ENCODE measurements at regions not wholly inside any gene's neighbourhood (a gene's known extent, or its start where the extent isn't known, plus 50 kb on each side); places are given as distances from the start of the nearest gene placed in this dataset.

DNA sequence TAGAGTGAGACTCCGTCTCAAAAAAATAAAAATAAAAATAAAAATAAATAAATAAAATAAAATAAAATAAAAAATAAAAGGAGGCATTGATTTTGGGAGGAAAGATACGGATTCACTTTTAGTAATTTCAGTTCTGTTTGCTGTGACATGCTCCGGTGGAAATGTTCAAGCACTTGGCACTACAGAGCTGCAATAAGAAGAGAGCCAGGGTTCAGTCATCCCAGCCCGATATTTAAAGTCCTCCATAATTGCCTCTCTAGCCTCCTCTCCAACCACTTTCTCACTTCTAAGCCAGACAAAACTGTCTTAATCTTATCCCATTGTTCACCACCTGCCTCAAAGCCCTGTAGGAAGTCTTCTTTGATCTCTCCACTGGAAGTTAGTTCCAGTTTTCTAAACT, 55.0 kb upstream of the MACF1 start:
- DNase-seq (no peak), ATAC-seq (no peak)
- intact Hi-C loops (cut with DNase I, micrococcal nuclease): no loop called here
- Histone ChIP-seq H3K4me3 (no peak overlapping the region), H3K9me3 (no peaks in the 10 kb centered on the region), H3K36me3 (ENCODE audit: low read depth) (no peaks in the 10 kb centered on the region), H3K4me1 (ENCODE audit: low read depth) (no peaks in the 10 kb centered on the region)
- TF ChIP-seq, protein P1, sequence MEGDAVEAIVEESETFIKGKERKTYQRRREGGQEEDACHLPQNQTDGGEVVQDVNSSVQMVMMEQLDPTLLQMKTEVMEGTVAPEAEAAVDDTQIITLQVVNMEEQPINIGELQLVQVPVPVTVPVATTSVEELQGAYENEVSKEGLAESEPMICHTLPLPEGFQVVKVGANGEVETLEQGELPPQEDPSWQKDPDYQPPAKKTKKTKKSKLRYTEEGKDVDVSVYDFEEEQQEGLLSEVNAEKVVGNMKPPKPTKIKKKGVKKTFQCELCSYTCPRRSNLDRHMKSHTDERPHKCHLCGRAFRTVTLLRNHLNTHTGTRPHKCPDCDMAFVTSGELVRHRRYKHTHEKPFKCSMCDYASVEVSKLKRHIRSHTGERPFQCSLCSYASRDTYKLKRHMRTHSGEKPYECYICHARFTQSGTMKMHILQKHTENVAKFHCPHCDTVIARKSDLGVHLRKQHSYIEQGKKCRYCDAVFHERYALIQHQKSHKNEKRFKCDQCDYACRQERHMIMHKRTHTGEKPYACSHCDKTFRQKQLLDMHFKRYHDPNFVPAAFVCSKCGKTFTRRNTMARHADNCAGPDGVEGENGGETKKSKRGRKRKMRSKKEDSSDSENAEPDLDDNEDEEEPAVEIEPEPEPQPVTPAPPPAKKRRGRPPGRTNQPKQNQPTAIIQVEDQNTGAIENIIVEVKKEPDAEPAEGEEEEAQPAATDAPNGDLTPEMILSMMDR (IDR thresholded peaks at IDR 0.05): no peak

DNA sequence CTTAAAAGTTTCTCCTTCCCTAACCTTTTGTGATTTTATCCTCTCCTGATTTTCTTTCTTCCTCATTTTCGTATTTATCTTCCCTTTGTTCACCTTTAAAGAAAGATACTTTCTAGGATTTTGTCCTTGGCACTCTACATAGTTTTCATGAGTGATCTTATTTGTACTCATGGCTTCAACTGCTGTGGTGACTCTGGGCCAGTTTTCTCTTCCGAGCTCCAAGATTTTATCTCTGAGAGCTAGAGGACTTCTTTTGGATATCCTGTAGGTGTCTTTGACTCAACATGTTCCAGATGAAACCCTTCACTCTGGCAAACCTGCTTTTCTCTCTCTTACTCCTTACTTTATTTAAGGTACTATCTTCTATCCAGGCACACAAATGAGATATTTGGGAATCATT, 53.7 kb upstream of the MACF1 start:
- intact Hi-C loops (cut with DNase I, micrococcal nuclease): no loop called here
- Histone ChIP-seq H3K4me1 (ENCODE audit: low read depth) (no peaks in the 10 kb centered on the region), H3K4me3 (no peak overlapping the region), H3K36me3 (ENCODE audit: low read depth) (no peaks in the 10 kb centered on the region), H3K9me3 (no peaks in the 10 kb centered on the region)
- no peak for DNase-seq
- no peak for ATAC-seq
- TF ChIP-seq, protein P1 (IDR thresholded peaks at IDR 0.05): no peak

DNA sequence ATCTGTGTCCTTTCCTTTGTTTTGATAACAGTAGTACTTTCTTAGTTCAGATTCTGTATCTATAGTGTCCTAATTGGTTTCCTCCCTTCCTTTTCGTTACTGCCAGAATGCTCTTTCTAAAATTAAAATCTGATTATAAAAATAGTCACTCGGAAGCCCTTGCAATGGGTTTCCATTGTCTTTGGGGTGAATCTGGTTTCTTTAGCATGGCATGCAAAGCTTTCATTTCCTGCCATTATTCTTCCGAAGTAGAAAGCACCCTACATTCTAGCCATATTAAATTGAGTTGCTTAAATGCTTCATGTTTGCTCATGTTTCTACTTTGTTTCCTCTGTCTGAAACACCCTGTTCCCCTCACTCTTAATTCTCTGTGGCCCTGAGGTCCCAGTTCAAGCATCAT, 53.2 kb upstream of the MACF1 start:
- no peak for ATAC-seq
- intact Hi-C loops (cut with DNase I, micrococcal nuclease): no loop called here
- H3K4me1 ChIP-seq (ENCODE audit: low read depth): no peaks in the 10 kb centered on the region

DNA sequence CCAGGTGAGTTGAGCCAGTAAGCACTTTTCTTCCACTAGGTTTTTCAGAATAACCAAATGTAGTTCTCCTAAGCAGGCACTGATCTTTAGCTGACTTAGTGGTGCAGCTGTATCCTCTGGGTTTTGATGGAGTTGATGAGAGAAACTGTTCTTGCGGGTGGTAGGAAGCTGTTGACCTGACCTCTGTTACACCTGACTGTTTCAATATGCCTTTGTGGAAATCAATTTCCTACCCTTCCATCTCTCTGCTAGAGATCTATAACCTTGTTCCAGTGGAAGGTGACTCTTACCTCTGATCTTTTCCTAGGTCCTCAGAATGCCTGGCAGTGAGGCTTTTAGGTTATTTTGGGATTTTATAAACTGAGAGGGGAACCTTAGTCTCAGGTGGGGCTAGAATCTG, 51.6 kb upstream of the MACF1 start:
- intact Hi-C loops (cut with DNase I, micrococcal nuclease): no loop called here
- H3K36me3 ChIP-seq (ENCODE audit: low read depth): no peaks in the 10 kb centered on the region
- H3K9me3 ChIP-seq: no peaks in the 10 kb centered on the region
- DNase-seq (no peak), ATAC-seq (no peak)
- H3K4me1 ChIP-seq (ENCODE audit: low read depth): peaks cover 6% of the 10 kb centered on the region
- TF ChIP-seq, protein P1 (IDR thresholded peaks at IDR 0.05): no peak
- H3K4me3 ChIP-seq: no peak overlapping the region

More for the DNA sequence above, 53.2 kb upstream of the MACF1 start:
- no peaks in the 10 kb centered on the region for H3K36me3 ChIP-seq (ENCODE audit: low read depth)
- TF ChIP-seq, protein P1 (IDR thresholded peaks at IDR 0.05): no peak
- DNase-seq: no peak
- no peak overlapping the region for H3K4me3 ChIP-seq
- H3K9me3 ChIP-seq: no peaks in the 10 kb centered on the region

DNA sequence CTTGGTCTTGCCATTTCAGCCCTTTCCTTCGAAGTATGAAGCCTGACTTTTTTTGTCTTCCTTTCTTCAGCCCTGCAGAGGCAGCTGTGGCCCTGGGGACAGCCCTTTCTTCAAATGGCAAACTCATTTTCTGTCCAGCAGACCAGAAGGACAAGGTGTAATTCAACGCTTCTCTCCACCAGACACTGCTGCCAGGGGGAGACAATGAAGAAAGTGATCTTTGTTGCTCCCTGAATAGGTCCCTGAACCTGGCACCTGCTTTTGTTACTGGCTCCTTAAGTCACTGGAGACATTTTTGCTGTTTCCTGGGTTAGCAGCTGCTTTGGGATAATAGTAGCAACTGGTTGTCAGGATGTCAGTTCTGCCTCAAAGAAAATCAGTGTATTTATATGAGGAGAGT, 50.8 kb upstream of the MACF1 start:
- intact Hi-C loops (cut with DNase I, micrococcal nuclease): no loop called here

More for the DNA sequence above, 50.8 kb upstream of the MACF1 start:
- Histone ChIP-seq H3K4me3 (no peak overlapping the region), H3K36me3 (ENCODE audit: low read depth) (no peaks in the 10 kb centered on the region), H3K4me1 (ENCODE audit: low read depth) (peaks cover 9% of the 10 kb centered on the region), H3K9me3 (no peaks in the 10 kb centered on the region)
- DNase-seq (no peak), ATAC-seq (no peak)
- TF ChIP-seq, protein P1 (IDR thresholded peaks at IDR 0.05): no peak

Measured in mucosa of descending colon (tissue), 3 donors.